Activated naive CD8-positive, alpha-beta T cell treated with anti-CD3 and anti-CD28 coated beads for 36 hours (primary cell): ENCODE measurements at regions not wholly inside any gene's neighbourhood (a gene's known extent, or its start where the extent isn't known, plus 50 kb on each side); places are given as distances from the start of the nearest gene placed in this dataset.

Source experiments
- DNase-seq: peaks from one replicate; pipeline ENCODE4 v3.0.0; 2021
- H3K27ac Mint-ChIP-seq: one replicate; pipeline ENCODE4 v1.8.0; 2022; ENCODE audit warnings: mild to moderate bottlenecking, moderate library complexity, mixed read lengths
- H3K27me3 Mint-ChIP-seq: one replicate; pipeline ENCODE4 v1.8.0; 2022; ENCODE audit warnings: mild to moderate bottlenecking, mixed read lengths
- H3K36me3 Mint-ChIP-seq: one replicate; pipeline ENCODE4 v1.8.0; 2021; ENCODE audit warnings: mild to moderate bottlenecking, mixed read lengths
- H3K4me1 Mint-ChIP-seq: one replicate; pipeline ENCODE4 v1.8.0; 2021; ENCODE audit warnings: mixed read lengths
- H3K4me3 Mint-ChIP-seq: one replicate; pipeline ENCODE4 v1.8.0; 2022; ENCODE audit warnings: mild to moderate bottlenecking, moderate library complexity, mixed read lengths
- H3K9me3 Mint-ChIP-seq: one replicate; pipeline ENCODE4 v1.8.0; 2022; ENCODE audit warnings: mixed read lengths

DNA sequence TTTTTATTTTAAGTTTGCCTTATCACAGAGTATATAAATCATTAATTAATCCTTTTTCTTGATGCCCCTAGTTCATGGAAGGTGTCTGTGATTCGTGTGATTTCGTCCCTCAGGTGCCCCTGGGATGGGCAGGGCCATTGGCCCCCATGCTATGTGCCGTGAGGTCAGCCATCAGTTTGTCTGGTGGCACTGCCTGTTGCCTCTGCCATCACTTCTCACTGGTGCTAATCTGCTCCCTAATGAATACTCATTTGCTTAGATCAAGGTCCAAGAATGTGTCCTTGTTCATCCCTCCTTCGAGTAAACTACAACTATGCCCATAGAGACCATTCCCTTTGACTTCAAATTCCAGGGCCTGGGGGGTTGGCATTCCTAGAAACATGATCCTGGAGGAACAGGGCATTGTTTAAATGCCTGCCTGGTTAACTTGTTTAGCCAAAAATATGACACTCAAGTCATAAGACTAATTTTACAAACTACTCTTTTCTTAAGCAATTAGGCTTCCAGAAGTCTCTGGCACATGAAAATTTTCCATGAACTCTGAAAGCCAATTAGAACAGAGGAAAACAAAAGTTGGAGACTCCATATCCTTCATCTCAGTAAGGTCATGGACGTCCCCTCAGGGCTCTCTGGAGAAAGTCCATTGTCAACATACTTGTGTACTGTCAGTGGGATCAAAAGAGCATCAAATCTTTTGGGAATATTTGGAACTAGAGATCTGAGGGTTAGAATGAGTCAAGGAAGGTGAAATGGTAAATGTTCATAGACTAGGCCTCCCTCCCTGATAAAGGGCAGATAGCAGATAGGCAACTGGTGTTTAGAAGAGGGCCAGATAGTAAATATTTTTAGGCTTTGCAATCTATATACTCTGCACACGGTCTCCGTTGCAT, 90.9 kb upstream of the PLXNC1 start:
- DNase-seq = no peak
- no peaks in the 10 kb centered on the region for H3K4me1 Mint-ChIP-seq
- H3K36me3 Mint-ChIP-seq = no peaks in the 10 kb centered on the region
- no peaks in the 10 kb centered on the region for H3K27me3 Mint-ChIP-seq
- no peaks in the 10 kb centered on the region for H3K9me3 Mint-ChIP-seq
- H3K27ac Mint-ChIP-seq = no peak overlapping the region
- no peak overlapping the region for H3K4me3 Mint-ChIP-seq

DNA sequence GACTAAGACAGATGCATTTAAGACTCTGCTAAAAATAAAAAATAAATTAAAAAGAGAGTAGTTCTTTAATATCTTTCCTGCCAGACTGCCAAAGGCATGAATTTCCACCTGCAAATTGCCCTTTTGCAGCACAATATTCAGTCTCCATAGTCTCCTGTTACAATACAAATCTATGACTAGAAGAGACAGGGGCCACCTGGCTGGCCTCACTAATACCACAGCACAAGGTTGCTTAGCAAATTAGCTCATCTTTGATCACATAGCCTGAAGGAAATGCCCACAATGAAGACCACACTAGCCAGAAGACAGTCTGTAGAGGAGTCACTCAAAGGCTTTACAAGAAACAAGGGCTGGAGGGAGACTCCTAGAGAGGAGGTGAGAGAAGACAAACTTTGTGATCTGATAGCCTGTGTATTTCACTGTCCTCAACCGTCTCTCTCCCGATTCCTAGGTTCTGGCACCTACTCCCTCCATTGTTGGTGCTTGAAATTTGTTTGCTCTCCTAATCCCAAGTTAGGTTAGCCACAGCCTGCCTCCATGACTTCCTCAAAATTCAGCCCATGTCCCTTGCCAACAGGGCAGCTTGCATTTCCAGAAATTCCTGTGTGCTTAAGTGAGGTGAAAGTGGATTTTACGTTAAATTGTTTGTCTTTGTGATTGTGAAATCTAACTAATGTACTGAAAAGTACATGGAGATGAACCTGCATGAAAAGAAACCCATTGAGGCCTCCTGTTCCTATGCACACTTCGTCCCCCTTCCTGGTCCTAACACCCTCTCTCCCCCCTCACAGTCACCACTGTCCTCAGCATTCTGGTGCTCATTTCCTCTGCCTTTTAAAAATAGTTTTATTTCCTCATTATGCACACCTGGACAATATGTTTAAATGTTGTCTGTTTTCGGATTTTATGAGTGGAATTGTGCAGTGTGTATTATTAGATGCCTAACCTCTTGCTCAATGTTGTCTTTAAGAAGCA, 88.7 kb upstream of the PLXNC1 start:
- Mint-ChIP-seq H3K27me3 (no peaks in the 10 kb centered on the region), H3K4me3 (no peak overlapping the region), H3K4me1 (no peaks in the 10 kb centered on the region)

DNA sequence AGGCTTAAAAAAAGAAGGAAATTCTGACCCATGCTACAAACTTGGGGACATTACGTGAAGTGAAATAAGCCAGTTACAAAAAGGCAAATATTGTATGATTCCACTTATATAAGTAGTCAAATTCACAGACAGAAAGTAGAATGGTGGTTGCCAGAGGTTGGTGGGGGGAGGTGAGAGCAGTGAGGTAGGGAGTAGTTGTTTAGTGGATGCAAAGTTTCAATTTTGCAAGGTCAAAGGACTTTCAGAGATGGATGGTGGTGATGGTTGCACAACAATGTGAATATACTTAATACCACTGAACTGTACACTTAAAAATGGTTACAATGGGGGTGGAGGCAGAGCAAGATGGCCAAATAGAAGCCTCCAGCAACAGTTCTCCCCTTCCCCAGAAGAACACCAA, 86.2 kb upstream of the PLXNC1 start:
- Mint-ChIP-seq H3K4me3 (no peak overlapping the region), H3K36me3 (no peaks in the 10 kb centered on the region), H3K27ac (no peak overlapping the region), H3K9me3 (peaks cover 2% of the 10 kb centered on the region), H3K4me1 (no peaks in the 10 kb centered on the region), H3K27me3 (no peaks in the 10 kb centered on the region)
- DNase-seq = no peak

More for the DNA sequence above, 88.7 kb upstream of the PLXNC1 start:
- no peak overlapping the region for H3K27ac Mint-ChIP-seq
- H3K9me3 Mint-ChIP-seq = peaks cover 2% of the 10 kb centered on the region
- H3K36me3 Mint-ChIP-seq = no peaks in the 10 kb centered on the region
- DNase-seq = no peak

DNA sequence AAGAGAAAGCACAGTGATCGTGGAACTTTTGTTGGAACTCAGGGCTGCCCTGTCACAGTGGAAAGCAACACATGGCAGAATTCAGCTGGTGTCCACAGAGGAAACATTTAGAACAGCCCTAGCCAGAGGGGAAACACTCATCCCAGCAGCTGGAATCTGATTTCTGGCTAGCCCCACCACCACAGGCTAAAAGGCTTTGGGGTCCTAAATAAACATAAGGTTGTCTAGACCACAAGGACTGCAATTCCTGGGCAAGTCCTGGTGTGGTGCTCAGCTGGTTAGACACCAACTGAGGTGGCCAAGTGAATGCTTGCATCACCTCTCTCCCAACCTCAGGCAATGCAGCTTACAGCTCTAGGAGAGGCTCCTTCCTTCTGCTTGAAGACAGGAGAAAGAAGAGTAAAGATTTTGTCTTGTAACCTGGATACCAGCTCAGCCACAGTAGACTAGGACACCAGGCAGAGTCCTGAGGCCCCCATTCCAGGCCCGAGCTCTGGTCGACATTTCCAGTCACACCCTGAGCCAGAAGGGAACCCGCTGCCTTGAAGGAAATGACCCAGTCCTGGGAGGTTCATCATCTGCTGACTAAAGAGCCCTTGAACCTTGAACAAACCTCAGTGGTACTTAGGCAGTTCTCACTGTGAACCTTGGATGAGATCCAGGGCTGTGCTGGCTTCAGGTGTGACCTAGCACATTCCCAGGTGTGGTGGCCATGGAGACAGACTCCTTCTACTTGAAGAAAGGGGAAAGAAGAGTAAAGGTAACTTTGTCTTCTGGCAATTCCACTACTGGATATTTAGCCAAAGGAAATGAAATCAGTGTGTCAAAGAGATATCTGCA, 85.4 kb upstream of the PLXNC1 start:
- Mint-ChIP-seq H3K27me3 (no peaks in the 10 kb centered on the region), H3K9me3 (peaks cover 2% of the 10 kb centered on the region), H3K4me3 (no peak overlapping the region), H3K4me1 (no peaks in the 10 kb centered on the region), H3K27ac (no peak overlapping the region), H3K36me3 (no peaks in the 10 kb centered on the region)
- DNase-seq = no peak

DNA sequence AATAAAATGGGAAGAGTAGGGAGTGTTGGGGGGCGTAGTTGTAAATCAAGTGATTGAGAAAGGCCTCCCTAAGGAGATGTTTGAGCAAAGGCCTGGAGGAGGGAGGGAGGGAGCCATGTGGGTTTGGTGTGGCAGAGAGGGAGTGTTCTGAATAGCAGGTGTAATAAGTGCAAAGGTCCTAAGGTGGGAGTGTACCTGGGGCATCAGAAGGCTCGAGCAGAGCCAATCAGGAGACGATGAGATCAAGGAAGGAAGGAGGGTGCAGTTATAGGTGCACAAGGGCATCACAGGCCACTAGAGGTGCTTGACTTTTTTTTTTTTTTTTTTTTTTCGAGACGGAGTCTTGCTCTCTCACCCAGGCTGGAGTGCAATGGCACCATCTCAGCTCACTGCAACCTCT, 77.9 kb upstream of the PLXNC1 start:
- no peak for DNase-seq
- Mint-ChIP-seq H3K4me3 (no peak overlapping the region), H3K27me3 (no peaks in the 10 kb centered on the region), H3K9me3 (peaks cover 9% of the 10 kb centered on the region), H3K27ac (no peak overlapping the region), H3K4me1 (peaks cover 9% of the 10 kb centered on the region), H3K36me3 (no peaks in the 10 kb centered on the region)

DNA sequence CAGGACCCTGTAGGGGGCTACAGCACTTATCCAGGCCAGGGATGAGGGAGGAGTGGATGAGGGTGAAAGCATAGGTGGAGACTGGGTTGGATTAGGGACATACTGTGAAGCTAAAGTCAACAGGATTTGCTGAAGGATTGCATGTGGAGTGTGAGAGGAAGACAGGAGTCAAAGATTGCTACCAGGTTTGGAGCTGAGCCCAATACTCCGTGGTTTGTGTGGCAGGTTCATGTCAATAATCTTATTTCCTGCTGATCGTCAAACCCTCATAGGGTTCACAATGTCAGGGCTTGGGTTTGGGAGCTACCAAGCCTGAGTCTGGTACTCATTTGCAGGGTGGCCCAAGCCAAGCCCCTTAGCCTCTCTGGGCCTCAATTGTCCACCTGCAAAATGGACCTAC, 77.1 kb upstream of the PLXNC1 start:
- DNase-seq = no peak
- H3K27ac Mint-ChIP-seq = no peak overlapping the region
- no peak overlapping the region for H3K4me3 Mint-ChIP-seq
- H3K36me3 Mint-ChIP-seq = no peaks in the 10 kb centered on the region
- H3K27me3 Mint-ChIP-seq = no peaks in the 10 kb centered on the region
- H3K4me1 Mint-ChIP-seq = peaks cover 9% of the 10 kb centered on the region
- peaks cover 9% of the 10 kb centered on the region for H3K9me3 Mint-ChIP-seq

DNA sequence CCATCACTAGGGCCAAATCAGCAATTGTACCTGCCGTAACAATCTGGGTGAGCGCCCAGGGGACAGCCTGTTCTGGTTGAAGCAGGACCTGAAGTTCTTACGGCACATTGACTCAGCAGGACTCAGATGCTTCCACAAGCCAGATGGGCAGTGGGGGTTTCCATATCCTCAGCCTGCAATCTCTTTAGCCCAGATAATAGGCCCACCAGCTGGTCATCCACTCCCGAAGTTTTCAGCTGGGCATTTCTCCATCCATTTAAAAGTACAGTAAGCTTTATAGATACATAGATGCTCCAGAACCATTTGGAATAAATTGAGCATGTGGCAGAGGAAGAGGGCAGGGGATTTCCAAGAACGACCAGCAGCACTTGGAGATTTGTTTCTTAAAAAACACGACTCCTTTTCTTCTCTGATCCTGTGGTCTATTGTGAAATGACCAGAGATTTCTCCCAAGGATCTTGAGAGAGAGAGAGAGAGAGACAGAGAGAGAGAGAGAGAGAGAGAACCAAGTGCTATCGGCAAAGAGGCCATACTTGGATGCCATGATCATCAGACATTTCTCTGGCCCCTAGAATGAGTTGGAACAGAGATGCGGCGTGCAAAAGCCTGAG, 74.8 kb upstream of the PLXNC1 start:
- H3K36me3 Mint-ChIP-seq = no peaks in the 10 kb centered on the region
- DNase-seq = no peak
- peaks cover 8% of the 10 kb centered on the region for H3K27me3 Mint-ChIP-seq
- H3K4me1 Mint-ChIP-seq = peaks cover 15% of the 10 kb centered on the region
- peaks cover 6% of the 10 kb centered on the region for H3K9me3 Mint-ChIP-seq
- no peak overlapping the region for H3K27ac Mint-ChIP-seq
- no peak overlapping the region for H3K4me3 Mint-ChIP-seq

DNA sequence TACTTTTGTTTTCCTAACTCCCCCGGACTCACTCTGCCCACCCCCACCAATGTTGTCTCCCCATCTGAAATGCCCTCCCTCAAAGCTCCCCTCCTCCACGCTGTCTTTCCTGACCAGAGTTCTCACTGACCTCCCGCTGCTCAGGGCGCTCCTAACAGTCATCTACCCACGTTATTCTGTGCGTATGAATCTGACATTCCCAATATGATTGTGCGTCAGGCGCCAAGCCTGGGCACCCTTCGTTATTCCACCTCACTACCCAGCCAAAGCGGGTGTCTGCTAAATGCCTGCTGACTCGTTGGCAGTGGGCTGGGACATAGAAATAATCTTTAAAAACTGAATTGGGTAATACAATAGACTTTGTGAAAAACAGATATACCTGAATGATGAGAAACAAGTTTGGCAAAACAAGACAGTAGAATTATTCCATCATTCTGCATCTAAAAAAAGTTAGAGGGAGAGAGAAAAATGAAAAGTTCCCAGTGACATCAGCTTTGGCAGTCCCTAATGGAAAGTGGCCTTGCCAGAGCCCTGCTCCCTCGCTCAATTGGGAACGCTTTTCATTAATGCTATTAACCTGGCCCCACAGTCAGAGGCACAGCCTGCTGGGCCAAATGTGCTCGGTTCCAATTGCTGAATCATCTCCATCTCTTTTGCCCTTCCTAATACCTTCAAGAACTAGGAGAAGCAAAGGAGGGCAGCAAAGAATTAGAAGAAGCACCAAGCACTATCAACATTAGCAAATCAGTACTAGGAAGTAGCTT, 74.0 kb upstream of the PLXNC1 start:
- H3K36me3 Mint-ChIP-seq = no peaks in the 10 kb centered on the region
- no peak overlapping the region for H3K4me3 Mint-ChIP-seq
- peaks cover 8% of the 10 kb centered on the region for H3K27me3 Mint-ChIP-seq
- peaks cover 15% of the 10 kb centered on the region for H3K4me1 Mint-ChIP-seq
- H3K9me3 Mint-ChIP-seq = peaks cover 3% of the 10 kb centered on the region
- no peak for DNase-seq
- no peak overlapping the region for H3K27ac Mint-ChIP-seq

DNA sequence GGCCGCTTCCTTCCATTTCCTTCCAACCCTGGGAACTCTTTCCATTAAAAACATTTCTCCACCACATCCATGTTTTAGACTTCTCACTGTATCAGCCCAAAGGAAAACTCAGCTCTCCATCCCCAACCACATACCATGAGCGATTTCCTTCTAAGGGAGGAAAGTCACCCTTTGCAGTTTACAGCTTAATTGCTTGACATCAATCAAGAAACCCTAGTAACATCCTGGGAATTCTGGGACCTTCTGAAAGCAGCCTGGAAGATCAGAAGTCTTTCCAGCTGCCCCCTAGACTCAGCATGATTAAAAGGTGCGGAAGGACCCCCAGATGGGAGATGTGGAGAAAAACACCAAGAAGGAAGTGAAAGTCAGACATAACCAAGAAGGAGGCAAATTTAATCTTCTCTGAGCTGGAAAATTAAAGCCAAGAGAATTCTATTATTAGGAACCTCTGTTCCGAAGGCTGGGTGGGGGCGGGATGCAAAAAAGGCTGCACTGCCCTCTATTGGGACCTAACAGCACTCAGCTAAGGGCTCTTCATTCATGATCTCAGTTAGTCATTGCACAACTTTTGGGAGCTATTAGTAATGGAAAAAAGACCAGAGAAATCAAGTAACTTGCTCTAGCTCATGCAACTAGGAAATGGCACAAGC, 73.3 kb upstream of the PLXNC1 start:
- no peak for DNase-seq
- H3K4me1 Mint-ChIP-seq = peaks cover 15% of the 10 kb centered on the region
- peaks cover 12% of the 10 kb centered on the region for H3K27me3 Mint-ChIP-seq
- no peaks in the 10 kb centered on the region for H3K36me3 Mint-ChIP-seq
- H3K4me3 Mint-ChIP-seq = no peak overlapping the region
- peaks cover under 1% of the 10 kb centered on the region for H3K9me3 Mint-ChIP-seq
- no peak overlapping the region for H3K27ac Mint-ChIP-seq

DNA sequence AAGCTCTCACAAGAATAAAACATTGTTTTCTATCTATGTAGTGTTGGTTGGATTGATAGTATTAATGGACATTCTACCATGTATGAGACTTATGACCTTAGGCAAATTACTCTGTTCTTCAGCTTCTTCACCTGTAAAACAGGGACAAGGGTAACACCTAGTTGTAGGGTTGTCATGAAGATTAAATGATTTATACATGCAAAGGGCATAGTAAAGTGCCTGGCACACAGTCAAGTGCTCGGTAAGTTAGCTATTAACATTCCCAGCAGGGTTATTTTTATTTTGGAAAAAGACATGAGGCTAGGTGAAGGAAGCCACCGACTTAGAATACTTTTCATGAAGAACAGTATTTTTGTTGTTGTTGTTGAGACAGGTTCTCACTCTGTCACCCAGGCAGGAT, 71.2 kb upstream of the PLXNC1 start:
- H3K36me3 Mint-ChIP-seq = no peaks in the 10 kb centered on the region

DNA sequence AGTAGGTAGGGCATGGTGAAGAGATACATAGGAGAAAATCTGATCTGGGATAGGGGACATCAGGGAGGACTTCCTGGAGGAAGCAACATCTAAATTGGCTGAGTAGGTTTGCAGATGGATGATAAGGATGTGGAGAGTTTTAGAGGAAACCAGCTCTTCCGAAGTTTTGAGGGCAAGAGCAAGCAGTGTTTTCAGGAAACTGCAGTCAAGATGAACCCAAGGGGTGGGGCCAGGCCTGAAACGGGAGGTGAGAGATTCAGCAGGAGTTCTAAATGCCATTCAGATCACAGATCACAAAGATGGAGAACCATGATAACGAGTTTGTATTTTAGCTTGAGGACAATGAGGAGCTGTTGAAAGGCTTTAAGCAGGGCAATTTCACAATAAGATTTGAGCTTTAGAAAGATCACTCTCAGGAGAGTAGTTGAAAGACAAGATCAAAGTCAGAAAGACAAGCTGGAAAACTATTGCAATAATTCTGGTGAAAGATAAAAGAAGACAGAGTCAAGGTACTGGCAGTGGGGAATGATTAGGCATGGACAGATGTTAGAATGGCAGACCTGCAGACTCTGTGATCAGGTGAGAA, 70.1 kb upstream of the PLXNC1 start:
- Mint-ChIP-seq H3K4me1 (peaks cover 11% of the 10 kb centered on the region), H3K27me3 (peaks cover 12% of the 10 kb centered on the region), H3K36me3 (no peaks in the 10 kb centered on the region), H3K9me3 (peaks cover under 1% of the 10 kb centered on the region), H3K27ac (no peak overlapping the region), H3K4me3 (no peak overlapping the region)
- DNase-seq = no peak

More for the DNA sequence above, 71.2 kb upstream of the PLXNC1 start:
- Mint-ChIP-seq H3K27ac (no peak overlapping the region), H3K9me3 (no peaks in the 10 kb centered on the region), H3K27me3 (peaks cover 12% of the 10 kb centered on the region), H3K4me3 (no peak overlapping the region), H3K4me1 (peaks cover 11% of the 10 kb centered on the region)
- no peak for DNase-seq

DNA sequence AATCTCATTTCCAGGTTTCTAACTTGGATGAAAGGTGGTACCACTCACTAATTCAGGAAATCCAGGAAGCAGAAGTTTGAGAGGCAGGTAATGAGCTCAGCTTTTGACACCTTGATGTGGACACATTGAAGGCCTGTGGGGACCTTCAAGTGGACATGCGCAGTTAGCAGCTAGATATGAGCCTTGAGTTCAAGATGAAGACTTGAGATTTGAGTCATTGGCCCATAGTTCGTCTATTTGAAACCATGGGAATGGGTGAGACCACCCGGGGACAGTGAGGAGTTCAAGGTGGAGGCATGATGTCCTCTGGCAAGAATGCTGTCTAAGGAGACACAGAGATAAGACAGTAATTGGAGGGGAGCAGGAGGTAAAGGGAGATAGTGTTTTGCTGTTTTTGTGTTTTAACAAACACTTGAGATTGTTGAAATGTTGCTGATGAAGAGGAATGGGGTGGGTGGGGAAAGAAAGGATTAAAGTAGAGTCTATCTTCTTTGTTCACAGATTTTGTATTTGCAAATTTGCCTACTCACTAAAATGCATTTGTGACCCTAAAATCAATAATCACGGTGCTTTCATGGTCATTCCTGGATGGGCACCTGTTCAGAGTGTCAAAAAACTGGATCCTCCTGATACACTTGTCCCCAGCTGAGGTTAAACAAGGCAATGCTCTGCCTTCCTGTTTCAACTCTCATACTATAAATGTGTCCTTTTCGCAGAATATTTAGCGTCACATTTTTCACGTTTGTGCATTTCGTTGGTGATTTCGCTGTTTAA, 69.5 kb upstream of the PLXNC1 start:
- Mint-ChIP-seq H3K27ac (no peak overlapping the region), H3K4me3 (no peak overlapping the region), H3K9me3 (peaks cover 5% of the 10 kb centered on the region), H3K36me3 (peaks cover 2% of the 10 kb centered on the region), H3K4me1 (peaks cover 11% of the 10 kb centered on the region), H3K27me3 (peaks cover 12% of the 10 kb centered on the region)
- DNase-seq = no peak
